C4-2B (cell line): ENCODE measurements at regions not wholly inside any gene's neighbourhood (a gene's known extent, or its start where the extent isn't known, plus 50 kb on each side); places are given as distances from the start of the nearest gene placed in this dataset.

Experiments
- ZFX ChIP-seq: fragments of 450-650 bp; IDR thresholded peaks from 2 replicates; pipeline ENCODE4 v1.6.1; 2017
- TF ChIP-seq, protein P1 (sequence below): fragments of 450-650 bp; conservative IDR thresholded peaks from 2 replicates; pipeline ENCODE4 v1.5.1; 2017; ENCODE audit warnings: mild to moderate bottlenecking

DNA sequence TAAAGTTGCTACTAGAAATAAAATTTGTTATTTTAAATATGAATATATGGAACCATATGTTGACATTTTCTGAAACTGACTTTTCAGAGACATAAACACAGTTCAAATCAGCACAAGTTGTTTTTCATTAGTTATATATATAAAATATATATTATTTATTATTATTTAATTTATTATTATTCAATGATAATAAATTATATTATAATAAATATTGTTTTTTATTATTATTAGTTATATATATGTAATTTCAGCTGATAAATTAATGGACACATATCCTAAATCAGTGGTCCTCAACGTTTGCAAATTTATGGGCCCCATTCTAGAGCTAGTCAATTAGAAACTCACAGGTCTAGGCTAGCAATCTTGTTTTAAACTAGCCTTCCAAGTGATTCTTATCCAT is 809.3 kb downstream of the C4orf33 start:
- TF ChIP-seq, protein P1, sequence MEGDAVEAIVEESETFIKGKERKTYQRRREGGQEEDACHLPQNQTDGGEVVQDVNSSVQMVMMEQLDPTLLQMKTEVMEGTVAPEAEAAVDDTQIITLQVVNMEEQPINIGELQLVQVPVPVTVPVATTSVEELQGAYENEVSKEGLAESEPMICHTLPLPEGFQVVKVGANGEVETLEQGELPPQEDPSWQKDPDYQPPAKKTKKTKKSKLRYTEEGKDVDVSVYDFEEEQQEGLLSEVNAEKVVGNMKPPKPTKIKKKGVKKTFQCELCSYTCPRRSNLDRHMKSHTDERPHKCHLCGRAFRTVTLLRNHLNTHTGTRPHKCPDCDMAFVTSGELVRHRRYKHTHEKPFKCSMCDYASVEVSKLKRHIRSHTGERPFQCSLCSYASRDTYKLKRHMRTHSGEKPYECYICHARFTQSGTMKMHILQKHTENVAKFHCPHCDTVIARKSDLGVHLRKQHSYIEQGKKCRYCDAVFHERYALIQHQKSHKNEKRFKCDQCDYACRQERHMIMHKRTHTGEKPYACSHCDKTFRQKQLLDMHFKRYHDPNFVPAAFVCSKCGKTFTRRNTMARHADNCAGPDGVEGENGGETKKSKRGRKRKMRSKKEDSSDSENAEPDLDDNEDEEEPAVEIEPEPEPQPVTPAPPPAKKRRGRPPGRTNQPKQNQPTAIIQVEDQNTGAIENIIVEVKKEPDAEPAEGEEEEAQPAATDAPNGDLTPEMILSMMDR: no peak
- no peak for TF ChIP-seq ZFX
